GM12892 (cell line): ENCODE measurements at regions not wholly inside any gene's neighbourhood (a gene's known extent, or its start where the extent isn't known, plus 50 kb on each side); places are given as distances from the start of the nearest gene placed in this dataset.

Experiments
- POLR2AphosphoS5 ChIP-seq: IDR thresholded peaks from 2 replicates; pipeline ENCODE4 v1.6.1; 2011; ENCODE audit warnings: low read depth, low read length, control low read depth
- TAF1 ChIP-seq: IDR thresholded peaks from 2 replicates; pipeline ENCODE4 v1.6.1; 2011; ENCODE audit warnings: low read depth, mild to moderate bottlenecking, control low read depth, low read length, borderline replicate concordance

GRCh38 chr2:239466061-239466754, 65.4 kb upstream of the HDAC4 start:
- TF ChIP-seq POLR2AphosphoS5 (no peak), TAF1 (no peak)
